Neural progenitor cell (in vitro differentiated cells): ENCODE measurements at regions not wholly inside any gene's neighbourhood (a gene's known extent, or its start where the extent isn't known, plus 50 kb on each side); places are given as distances from the start of the nearest gene placed in this dataset.
"Not testable (repeated sequence)": the region's sequence is repeated elsewhere in the genome, so short reads cannot be mapped to it uniquely, and the experiment has no call there.

ENCODE experiments used
- DNase-seq: peaks from one replicate; pipeline ENCODE4 v3.0.0-alpha.2; 2016; ENCODE audit warnings: low spot score
- H2AFZ ChIP-seq: fragments of 200-600 bp; sonication (generic); replicated peaks from 2 replicates; pipeline ENCODE4 v1.6.1; 2016; ENCODE audit warnings: antibody characterized with exemption
- H3F3A ChIP-seq: fragments of 200-600 bp; sonication (generic); 2 replicates; pipeline ENCODE4 v1.6.1; 2016; ENCODE audit warnings: antibody characterized with exemption, low read depth
- H3K27ac ChIP-seq: fragments of 200-600 bp; sonication (generic); 2 replicates; pipeline ENCODE4 v1.5.1; 2016; ENCODE audit warnings: mild to moderate bottlenecking
- H3K27me3 ChIP-seq: fragments of 200-600 bp; sonication (generic); 2 replicates; pipeline ENCODE4 v1.6.1; 2016; ENCODE audit warnings: mild to moderate bottlenecking, moderate library complexity
- H3K36me3 ChIP-seq: fragments of 200-600 bp; sonication (generic); 2 replicates; pipeline ENCODE4 v1.5.1; 2016
- H3K4me1 ChIP-seq: fragments of 200-600 bp; sonication (generic); 2 replicates; pipeline ENCODE4 v1.6.1; 2016; ENCODE audit warnings: mixed run types
- H3K4me2 ChIP-seq: fragments of 200-600 bp; sonication (generic); 2 replicates; pipeline ENCODE4 v1.6.1; 2016
- H3K4me3 ChIP-seq: fragments of 200-600 bp; sonication (generic); 2 replicates; pipeline ENCODE4 v1.5.1; 2016
- H3K79me2 ChIP-seq: fragments of 200-600 bp; sonication (generic); 2 replicates; pipeline ENCODE4 v1.6.1; 2016; ENCODE audit warnings: low read depth
- H3K9ac ChIP-seq: fragments of 200-600 bp; sonication (generic); 2 replicates; pipeline ENCODE4 v1.6.1; 2016
- H3K9me3 ChIP-seq: fragments of 200-600 bp; sonication (generic); 2 replicates; pipeline ENCODE4 v1.5.1; 2016; ENCODE audit warnings: low read depth
- H4K20me1 ChIP-seq: fragments of 200-600 bp; sonication (generic); 2 replicates; pipeline ENCODE4 v1.6.1; 2016; ENCODE audit warnings: low read depth
- H3K27ac Mint-ChIP-seq: 3 replicates; pipeline ENCODE4 v1.8.0; 2021; ENCODE audit warnings: mixed read lengths
- H3K27me3 Mint-ChIP-seq: 2 replicates; pipeline ENCODE4 v1.8.0; 2022; ENCODE audit warnings: low read depth, mild to moderate bottlenecking, inconsistent platforms, moderate library complexity, mixed read lengths; ENCODE audit not compliant: insufficient read depth
- H3K36me3 Mint-ChIP-seq: 3 replicates; pipeline ENCODE4 v1.8.0; 2021; ENCODE audit warnings: mixed read lengths
- H3K4me1 Mint-ChIP-seq: 3 replicates; pipeline ENCODE4 v1.8.0; 2021; ENCODE audit warnings: mixed read lengths
- H3K4me3 Mint-ChIP-seq: 3 replicates; pipeline ENCODE4 v1.8.0; 2021; ENCODE audit warnings: mild to moderate bottlenecking, moderate library complexity, mixed read lengths
- H3K9me3 Mint-ChIP-seq: 3 replicates; pipeline ENCODE4 v1.8.0; 2020; ENCODE audit warnings: mixed read lengths
- EZH2 ChIP-seq: fragments of 200-600 bp; sonication (generic); IDR thresholded peaks from 2 replicates; pipeline ENCODE4 v1.6.1; 2017; ENCODE audit warnings: antibody characterized with exemption, mild to moderate bottlenecking, moderate library complexity
- EZH2phosphoT487 ChIP-seq: fragments of 200-600 bp; sonication (generic); IDR thresholded peaks from 2 replicates; pipeline ENCODE4 v1.6.1; 2017; ENCODE audit warnings: antibody characterized with exemption
- TF ChIP-seq, protein P1 (sequence below): fragments of 200-600 bp; sonication (generic); IDR thresholded peaks from 2 replicates; pipeline ENCODE4 v1.5.1; 2017; ENCODE audit warnings: antibody characterized with exemption, mild to moderate bottlenecking

GRCh38 chr14:83172363-83172762 lies 1638.7 kb upstream of the SEL1L start:
- Histone ChIP-seq H3F3A (no peaks in the 10 kb centered on the region), H3K9me3 (no peaks in the 10 kb centered on the region), H3K4me1 (no peaks in the 10 kb centered on the region), H3K4me2 (no peak overlapping the region), H4K20me1 (no peaks in the 10 kb centered on the region), H3K36me3 (no peaks in the 10 kb centered on the region), H3K27me3 (no peaks in the 10 kb centered on the region), H3K9ac (no peak overlapping the region), H3K4me3 (no peak overlapping the region), H2AFZ (no peak overlapping the region), H3K79me2 (no peaks in the 10 kb centered on the region), H3K27ac (no peak overlapping the region)
- Mint-ChIP-seq H3K4me3 (no peak overlapping the region), H3K4me1 (no peaks in the 10 kb centered on the region), H3K27me3 (no peaks in the 10 kb centered on the region), H3K27ac (no peak overlapping the region), H3K9me3 (peaks cover 2% of the 10 kb centered on the region), H3K36me3 (no peaks in the 10 kb centered on the region)
- DNase-seq, result no peak
- TF ChIP-seq EZH2 (no peak), EZH2phosphoT487 (no peak)
- TF ChIP-seq, protein P1, sequence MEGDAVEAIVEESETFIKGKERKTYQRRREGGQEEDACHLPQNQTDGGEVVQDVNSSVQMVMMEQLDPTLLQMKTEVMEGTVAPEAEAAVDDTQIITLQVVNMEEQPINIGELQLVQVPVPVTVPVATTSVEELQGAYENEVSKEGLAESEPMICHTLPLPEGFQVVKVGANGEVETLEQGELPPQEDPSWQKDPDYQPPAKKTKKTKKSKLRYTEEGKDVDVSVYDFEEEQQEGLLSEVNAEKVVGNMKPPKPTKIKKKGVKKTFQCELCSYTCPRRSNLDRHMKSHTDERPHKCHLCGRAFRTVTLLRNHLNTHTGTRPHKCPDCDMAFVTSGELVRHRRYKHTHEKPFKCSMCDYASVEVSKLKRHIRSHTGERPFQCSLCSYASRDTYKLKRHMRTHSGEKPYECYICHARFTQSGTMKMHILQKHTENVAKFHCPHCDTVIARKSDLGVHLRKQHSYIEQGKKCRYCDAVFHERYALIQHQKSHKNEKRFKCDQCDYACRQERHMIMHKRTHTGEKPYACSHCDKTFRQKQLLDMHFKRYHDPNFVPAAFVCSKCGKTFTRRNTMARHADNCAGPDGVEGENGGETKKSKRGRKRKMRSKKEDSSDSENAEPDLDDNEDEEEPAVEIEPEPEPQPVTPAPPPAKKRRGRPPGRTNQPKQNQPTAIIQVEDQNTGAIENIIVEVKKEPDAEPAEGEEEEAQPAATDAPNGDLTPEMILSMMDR, result no peak

- Histone ChIP-seq H3K9me3 (no peaks in the 10 kb centered on the region), H4K20me1 (no peaks in the 10 kb centered on the region), H3K4me1 (no peaks in the 10 kb centered on the region), H3K36me3 (no peaks in the 10 kb centered on the region), H3K79me2 (no peaks in the 10 kb centered on the region), H3F3A (no peaks in the 10 kb centered on the region), H3K9ac (no peak overlapping the region), H3K4me3 (no peak overlapping the region), H2AFZ (no peak overlapping the region), H3K27ac (no peak overlapping the region), H3K4me2 (no peak overlapping the region), H3K27me3 (no peaks in the 10 kb centered on the region)
- no peak for DNase-seq
- no peak overlapping the region for H3K4me3 Mint-ChIP-seq
- no peak overlapping the region for H3K27ac Mint-ChIP-seq
- H3K9me3 Mint-ChIP-seq, result peaks cover 2% of the 10 kb centered on the region
- H3K4me1 Mint-ChIP-seq, result no peaks in the 10 kb centered on the region
- TF ChIP-seq EZH2 (no peak), EZH2phosphoT487 (no peak)
- H3K27me3 Mint-ChIP-seq, result no peaks in the 10 kb centered on the region
- no peaks in the 10 kb centered on the region for H3K36me3 Mint-ChIP-seq
Measured at GRCh38 chr14:83173687-83174086, 1640.0 kb upstream of the SEL1L start.

GRCh38 chr14:83184531-83184930 lies 1650.9 kb upstream of the SEL1L start:
- TF ChIP-seq EZH2 (no peak), EZH2phosphoT487 (no peak)
- TF ChIP-seq, protein P1, result no peak
- H3K27ac Mint-ChIP-seq, result no peak overlapping the region

GRCh38 chr14:83188311-83188710 lies 1654.7 kb upstream of the SEL1L start:
- not testable (repeated sequence) for H3K27me3 ChIP-seq, H3K9me3 ChIP-seq, H3K4me1 ChIP-seq, H3K79me2 ChIP-seq, DNase-seq, H3K36me3 Mint-ChIP-seq, H3K4me3 ChIP-seq, H3K4me3 Mint-ChIP-seq, H3K27ac Mint-ChIP-seq, H3K4me2 ChIP-seq, H3K9me3 Mint-ChIP-seq, H4K20me1 ChIP-seq, H3K4me1 Mint-ChIP-seq, H3K9ac ChIP-seq, H3K27ac ChIP-seq, H3K27me3 Mint-ChIP-seq, H2AFZ ChIP-seq, H3F3A ChIP-seq, H3K36me3 ChIP-seq

More at GRCh38 chr14:83184531-83184930, 1650.9 kb upstream of the SEL1L start:
- Histone ChIP-seq H4K20me1 (no peaks in the 10 kb centered on the region), H3K4me2 (no peak overlapping the region), H3K4me1 (no peaks in the 10 kb centered on the region), H3K9me3 (no peaks in the 10 kb centered on the region), H3K9ac (no peak overlapping the region), H3K79me2 (no peaks in the 10 kb centered on the region), H3F3A (no peaks in the 10 kb centered on the region), H3K27ac (no peak overlapping the region), H3K36me3 (no peaks in the 10 kb centered on the region), H3K4me3 (no peak overlapping the region), H2AFZ (no peak overlapping the region), H3K27me3 (no peaks in the 10 kb centered on the region)
- Mint-ChIP-seq H3K27me3 (peaks cover 2% of the 10 kb centered on the region), H3K4me3 (no peak overlapping the region), H3K4me1 (no peaks in the 10 kb centered on the region), H3K36me3 (no peaks in the 10 kb centered on the region), H3K9me3 (no peaks in the 10 kb centered on the region)
- no peak for DNase-seq
